ENCODE measurements at regions not wholly inside any gene's neighbourhood (a gene's known extent, or its start where the extent isn't known, plus 50 kb on each side); places are given as distances from the start of the nearest gene placed in this dataset.

DNA sequence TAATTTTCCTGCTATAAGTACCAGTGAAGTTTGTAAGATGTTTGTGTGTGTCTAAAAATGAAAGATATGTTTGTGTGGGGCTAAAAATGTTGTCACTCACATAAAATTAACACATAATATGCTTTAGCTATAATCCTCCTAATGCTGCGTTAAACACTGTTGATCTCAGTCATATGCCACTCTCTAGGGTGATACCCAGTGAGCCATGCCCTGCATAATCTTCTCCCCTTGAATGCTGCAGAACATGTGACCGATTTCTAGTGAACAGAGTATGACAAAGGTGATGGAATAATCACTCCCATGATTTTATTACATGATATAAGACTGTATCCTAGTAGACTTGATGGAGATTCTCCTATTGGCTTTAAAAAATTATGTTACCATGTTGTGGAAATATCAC is 119.1 kb upstream of the EPHA5 start:
- no peak for ATAC-seq
- TF ChIP-seq ESRRG (CRISPR knock-in tag; IDR thresholded peaks at IDR 0.05), result no peak
- no peak for TF ChIP-seq RARB (CRISPR knock-in tag; IDR thresholded peaks at IDR 0.05)

DNA sequence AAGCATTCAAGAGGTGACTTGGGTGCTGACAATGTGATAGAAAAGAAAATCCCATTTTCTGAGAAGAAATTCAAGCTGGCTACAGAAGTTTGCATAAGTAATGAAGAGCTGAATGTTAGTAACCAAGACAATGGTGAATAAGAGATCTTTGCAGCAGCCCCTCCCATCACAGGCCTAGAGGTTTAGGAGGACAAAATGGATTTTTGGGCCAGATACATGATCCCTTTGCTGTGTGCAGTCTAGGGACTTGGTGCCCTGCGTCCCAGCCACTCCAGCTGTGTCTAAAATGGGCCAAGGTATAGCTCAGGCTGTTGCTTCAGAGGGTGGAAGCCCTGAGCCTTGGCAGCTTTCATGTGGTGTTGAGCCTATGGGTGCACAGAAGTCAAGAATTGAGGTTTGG is 107.0 kb upstream of the EPHA5 start:
- TF ChIP-seq, protein P1, sequence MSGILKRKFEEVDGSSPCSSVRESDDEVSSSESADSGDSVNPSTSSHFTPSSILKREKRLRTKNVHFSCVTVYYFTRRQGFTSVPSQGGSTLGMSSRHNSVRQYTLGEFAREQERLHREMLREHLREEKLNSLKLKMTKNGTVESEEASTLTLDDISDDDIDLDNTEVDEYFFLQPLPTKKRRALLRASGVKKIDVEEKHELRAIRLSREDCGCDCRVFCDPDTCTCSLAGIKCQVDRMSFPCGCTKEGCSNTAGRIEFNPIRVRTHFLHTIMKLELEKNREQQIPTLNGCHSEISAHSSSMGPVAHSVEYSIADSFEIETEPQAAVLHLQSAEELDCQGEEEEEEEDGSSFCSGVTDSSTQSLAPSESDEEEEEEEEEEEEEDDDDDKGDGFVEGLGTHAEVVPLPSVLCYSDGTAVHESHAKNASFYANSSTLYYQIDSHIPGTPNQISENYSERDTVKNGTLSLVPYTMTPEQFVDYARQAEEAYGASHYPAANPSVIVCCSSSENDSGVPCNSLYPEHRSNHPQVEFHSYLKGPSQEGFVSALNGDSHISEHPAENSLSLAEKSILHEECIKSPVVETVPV (CRISPR knock-in tag; IDR thresholded peaks at IDR 0.05), result no peak
- TF ChIP-seq SNAI2 (CRISPR knock-in tag; IDR thresholded peaks at IDR 0.05) (no peak), ZC3H10 (CRISPR knock-in tag; IDR thresholded peaks at IDR 0.05) (no peak)

DNA sequence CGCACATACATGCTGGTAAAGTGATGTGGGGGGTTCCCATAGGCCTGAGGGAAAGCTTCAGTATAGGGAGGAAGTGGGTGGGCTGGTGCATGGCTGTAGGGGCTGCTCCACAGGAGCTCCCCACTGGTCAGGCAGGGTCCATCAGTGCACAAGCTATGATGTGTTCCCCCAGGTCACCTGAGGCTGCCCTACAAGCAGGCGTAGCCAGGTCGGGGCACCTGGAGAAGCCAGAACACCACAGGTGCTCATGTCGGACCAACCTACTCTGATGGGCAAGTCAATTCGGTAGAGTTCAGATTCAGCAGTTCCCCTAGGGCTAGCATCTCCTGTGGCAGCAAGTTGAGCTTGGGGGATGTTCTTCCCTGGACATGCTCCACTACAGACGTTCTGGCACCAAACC is 103.3 kb upstream of the EPHA5 start:
- TF ChIP-seq, protein P2, sequence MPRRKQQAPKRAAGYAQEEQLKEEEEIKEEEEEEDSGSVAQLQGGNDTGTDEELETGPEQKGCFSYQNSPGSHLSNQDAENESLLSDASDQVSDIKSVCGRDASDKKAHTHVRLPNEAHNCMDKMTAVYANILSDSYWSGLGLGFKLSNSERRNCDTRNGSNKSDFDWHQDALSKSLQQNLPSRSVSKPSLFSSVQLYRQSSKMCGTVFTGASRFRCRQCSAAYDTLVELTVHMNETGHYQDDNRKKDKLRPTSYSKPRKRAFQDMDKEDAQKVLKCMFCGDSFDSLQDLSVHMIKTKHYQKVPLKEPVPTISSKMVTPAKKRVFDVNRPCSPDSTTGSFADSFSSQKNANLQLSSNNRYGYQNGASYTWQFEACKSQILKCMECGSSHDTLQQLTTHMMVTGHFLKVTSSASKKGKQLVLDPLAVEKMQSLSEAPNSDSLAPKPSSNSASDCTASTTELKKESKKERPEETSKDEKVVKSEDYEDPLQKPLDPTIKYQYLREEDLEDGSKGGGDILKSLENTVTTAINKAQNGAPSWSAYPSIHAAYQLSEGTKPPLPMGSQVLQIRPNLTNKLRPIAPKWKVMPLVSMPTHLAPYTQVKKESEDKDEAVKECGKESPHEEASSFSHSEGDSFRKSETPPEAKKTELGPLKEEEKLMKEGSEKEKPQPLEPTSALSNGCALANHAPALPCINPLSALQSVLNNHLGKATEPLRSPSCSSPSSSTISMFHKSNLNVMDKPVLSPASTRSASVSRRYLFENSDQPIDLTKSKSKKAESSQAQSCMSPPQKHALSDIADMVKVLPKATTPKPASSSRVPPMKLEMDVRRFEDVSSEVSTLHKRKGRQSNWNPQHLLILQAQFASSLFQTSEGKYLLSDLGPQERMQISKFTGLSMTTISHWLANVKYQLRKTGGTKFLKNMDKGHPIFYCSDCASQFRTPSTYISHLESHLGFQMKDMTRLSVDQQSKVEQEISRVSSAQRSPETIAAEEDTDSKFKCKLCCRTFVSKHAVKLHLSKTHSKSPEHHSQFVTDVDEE (CRISPR knock-in tag; IDR thresholded peaks at IDR 0.05), result no peak
- TF ChIP-seq ZFP30 (CRISPR knock-in tag; IDR thresholded peaks at IDR 0.05), result no peak
- no peak for TF ChIP-seq ZNF565 (CRISPR knock-in tag; conservative IDR thresholded peaks at IDR 0.05; ENCODE audit: low read depth)
- TF ChIP-seq GLIS3 (CRISPR knock-in tag; IDR thresholded peaks at IDR 0.05), result no peak
- no peak for TF ChIP-seq OSR1 (CRISPR knock-in tag; IDR thresholded peaks at IDR 0.05)
- TF ChIP-seq, protein P3, sequence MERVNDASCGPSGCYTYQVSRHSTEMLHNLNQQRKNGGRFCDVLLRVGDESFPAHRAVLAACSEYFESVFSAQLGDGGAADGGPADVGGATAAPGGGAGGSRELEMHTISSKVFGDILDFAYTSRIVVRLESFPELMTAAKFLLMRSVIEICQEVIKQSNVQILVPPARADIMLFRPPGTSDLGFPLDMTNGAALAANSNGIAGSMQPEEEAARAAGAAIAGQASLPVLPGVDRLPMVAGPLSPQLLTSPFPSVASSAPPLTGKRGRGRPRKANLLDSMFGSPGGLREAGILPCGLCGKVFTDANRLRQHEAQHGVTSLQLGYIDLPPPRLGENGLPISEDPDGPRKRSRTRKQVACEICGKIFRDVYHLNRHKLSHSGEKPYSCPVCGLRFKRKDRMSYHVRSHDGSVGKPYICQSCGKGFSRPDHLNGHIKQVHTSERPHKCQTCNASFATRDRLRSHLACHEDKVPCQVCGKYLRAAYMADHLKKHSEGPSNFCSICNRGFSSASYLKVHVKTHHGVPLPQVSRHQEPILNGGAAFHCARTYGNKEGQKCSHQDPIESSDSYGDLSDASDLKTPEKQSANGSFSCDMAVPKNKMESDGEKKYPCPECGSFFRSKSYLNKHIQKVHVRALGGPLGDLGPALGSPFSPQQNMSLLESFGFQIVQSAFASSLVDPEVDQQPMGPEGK (CRISPR knock-in tag; IDR thresholded peaks at IDR 0.05; ENCODE audit: borderline replicate concordance), result no peak
- no peak for TF ChIP-seq ZC3H10 (CRISPR knock-in tag; IDR thresholded peaks at IDR 0.05)
- TF ChIP-seq ESRRG (CRISPR knock-in tag; IDR thresholded peaks at IDR 0.05), result no peak
- no peak for TF ChIP-seq ZFP3 (CRISPR knock-in tag; IDR thresholded peaks at IDR 0.05)
- TF ChIP-seq, protein P4, sequence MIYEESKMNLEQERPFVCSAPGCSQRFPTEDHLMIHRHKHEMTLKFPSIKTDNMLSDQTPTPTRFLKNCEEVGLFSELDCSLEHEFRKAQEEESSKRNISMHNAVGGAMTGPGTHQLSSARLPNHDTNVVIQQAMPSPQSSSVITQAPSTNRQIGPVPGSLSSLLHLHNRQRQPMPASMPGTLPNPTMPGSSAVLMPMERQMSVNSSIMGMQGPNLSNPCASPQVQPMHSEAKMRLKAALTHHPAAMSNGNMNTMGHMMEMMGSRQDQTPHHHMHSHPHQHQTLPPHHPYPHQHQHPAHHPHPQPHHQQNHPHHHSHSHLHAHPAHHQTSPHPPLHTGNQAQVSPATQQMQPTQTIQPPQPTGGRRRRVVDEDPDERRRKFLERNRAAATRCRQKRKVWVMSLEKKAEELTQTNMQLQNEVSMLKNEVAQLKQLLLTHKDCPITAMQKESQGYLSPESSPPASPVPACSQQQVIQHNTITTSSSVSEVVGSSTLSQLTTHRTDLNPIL (CRISPR knock-in tag; IDR thresholded peaks at IDR 0.05; ENCODE audit: low read depth), result no peak
- no peak for ATAC-seq

More for the DNA sequence above, 107.0 kb upstream of the EPHA5 start:
- ATAC-seq, result no peak

DNA sequence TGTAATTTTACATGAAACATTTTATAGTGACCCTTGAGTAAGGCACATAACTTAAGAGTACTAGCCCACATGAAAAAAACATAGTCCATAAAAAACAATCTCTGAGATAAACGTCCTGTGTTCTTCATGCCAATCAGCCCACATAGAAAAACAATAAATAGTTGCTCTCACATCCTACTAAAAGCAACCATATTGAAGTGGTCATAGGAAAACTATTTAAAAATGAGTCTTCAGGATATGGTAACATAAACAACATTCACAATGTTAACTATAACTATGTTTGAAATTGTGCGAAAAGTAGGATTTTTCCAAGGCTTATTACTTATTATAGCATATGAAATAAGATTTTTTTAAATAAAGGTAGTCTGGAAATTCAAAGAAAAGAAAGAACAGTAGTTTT is 77.1 kb upstream of the EPHA5 start:
- ATAC-seq, result no peak
- no peak for TF ChIP-seq TCF4 (CRISPR knock-in tag; IDR thresholded peaks at IDR 0.05; ENCODE audit: borderline replicate concordance)
- no peak for TF ChIP-seq OSR1 (CRISPR knock-in tag; IDR thresholded peaks at IDR 0.05)
- TF ChIP-seq ZFP30 (CRISPR knock-in tag; IDR thresholded peaks at IDR 0.05), result no peak
- TF ChIP-seq PPARA (CRISPR knock-in tag; IDR thresholded peaks at IDR 0.05; ENCODE audit: borderline replicate concordance), result no peak
- TF ChIP-seq ARNTL (CRISPR knock-in tag; IDR thresholded peaks at IDR 0.05; ENCODE audit: borderline replicate concordance, low read depth), result no peak
- no peak for TF ChIP-seq GLIS3 (CRISPR knock-in tag; IDR thresholded peaks at IDR 0.05)
- TF ChIP-seq, protein P2 (CRISPR knock-in tag; IDR thresholded peaks at IDR 0.05), result no peak
- no peak for TF ChIP-seq ESRRG (CRISPR knock-in tag; IDR thresholded peaks at IDR 0.05)
- TF ChIP-seq, protein P3 (CRISPR knock-in tag; IDR thresholded peaks at IDR 0.05; ENCODE audit: borderline replicate concordance), result no peak
- TF ChIP-seq ISL1 (CRISPR knock-in tag; IDR thresholded peaks at IDR 0.05), result no peak
- TF ChIP-seq, protein P5, sequence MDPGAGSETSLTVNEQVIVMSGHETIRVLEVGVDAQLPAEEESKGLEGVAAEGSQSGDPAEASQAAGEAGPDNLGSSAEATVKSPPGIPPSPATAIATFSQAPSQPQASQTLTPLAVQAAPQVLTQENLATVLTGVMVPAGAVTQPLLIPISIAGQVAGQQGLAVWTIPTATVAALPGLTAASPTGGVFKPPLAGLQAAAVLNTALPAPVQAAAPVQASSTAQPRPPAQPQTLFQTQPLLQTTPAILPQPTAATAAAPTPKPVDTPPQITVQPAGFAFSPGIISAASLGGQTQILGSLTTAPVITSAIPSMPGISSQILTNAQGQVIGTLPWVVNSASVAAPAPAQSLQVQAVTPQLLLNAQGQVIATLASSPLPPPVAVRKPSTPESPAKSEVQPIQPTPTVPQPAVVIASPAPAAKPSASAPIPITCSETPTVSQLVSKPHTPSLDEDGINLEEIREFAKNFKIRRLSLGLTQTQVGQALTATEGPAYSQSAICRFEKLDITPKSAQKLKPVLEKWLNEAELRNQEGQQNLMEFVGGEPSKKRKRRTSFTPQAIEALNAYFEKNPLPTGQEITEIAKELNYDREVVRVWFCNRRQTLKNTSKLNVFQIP (CRISPR knock-in tag; IDR thresholded peaks at IDR 0.05; ENCODE audit: borderline replicate concordance, low read depth), result no peak
- no peak for TF ChIP-seq RARB (CRISPR knock-in tag; IDR thresholded peaks at IDR 0.05)
- TF ChIP-seq, protein P1 (CRISPR knock-in tag; IDR thresholded peaks at IDR 0.05), result no peak
- TF ChIP-seq ZFP3 (CRISPR knock-in tag; IDR thresholded peaks at IDR 0.05), result no peak
- TF ChIP-seq ZNF565 (CRISPR knock-in tag; conservative IDR thresholded peaks at IDR 0.05; ENCODE audit: low read depth), result no peak
- TF ChIP-seq TOX (CRISPR knock-in tag; IDR thresholded peaks at IDR 0.05; ENCODE audit: borderline replicate concordance), result no peak
- no peak for TF ChIP-seq ZC3H10 (CRISPR knock-in tag; IDR thresholded peaks at IDR 0.05)
